22Rv1 (cell line): ENCODE measurements at regions not wholly inside any gene's neighbourhood (a gene's known extent, or its start where the extent isn't known, plus 50 kb on each side); places are given as distances from the start of the nearest gene placed in this dataset.

Experiments
- ZFX ChIP-seq: fragments of 450-650 bp; IDR thresholded peaks from 2 replicates; pipeline ENCODE4 v1.6.1; 2017; ENCODE audit warnings: antibody characterized with exemption, borderline replicate concordance
- TF ChIP-seq, protein P1 (sequence below): fragments of 450-650 bp; IDR thresholded peaks from 2 replicates; pipeline ENCODE4 v1.5.1; 2017; ENCODE audit warnings: mild to moderate bottlenecking

DNA sequence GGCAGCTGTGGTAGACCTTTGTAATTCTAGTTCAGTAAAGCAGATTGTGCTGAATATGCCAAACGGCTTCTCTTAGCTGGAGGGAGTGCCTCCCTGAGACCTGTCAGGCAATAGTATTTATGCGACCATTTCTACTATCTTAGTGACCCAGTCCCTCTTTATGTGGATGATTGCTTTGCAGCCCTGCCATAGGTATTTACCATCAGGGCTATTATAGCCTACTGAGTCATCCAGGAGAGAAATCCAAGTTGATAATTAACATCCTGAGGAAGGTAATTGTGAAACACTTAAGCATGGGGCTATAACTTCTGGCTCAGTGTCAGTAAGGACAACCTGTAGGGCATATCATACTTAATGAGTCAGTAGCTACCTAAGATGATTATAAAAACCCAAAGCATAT, 103.9 kb upstream of the MAOA start:
- TF ChIP-seq, protein P1, sequence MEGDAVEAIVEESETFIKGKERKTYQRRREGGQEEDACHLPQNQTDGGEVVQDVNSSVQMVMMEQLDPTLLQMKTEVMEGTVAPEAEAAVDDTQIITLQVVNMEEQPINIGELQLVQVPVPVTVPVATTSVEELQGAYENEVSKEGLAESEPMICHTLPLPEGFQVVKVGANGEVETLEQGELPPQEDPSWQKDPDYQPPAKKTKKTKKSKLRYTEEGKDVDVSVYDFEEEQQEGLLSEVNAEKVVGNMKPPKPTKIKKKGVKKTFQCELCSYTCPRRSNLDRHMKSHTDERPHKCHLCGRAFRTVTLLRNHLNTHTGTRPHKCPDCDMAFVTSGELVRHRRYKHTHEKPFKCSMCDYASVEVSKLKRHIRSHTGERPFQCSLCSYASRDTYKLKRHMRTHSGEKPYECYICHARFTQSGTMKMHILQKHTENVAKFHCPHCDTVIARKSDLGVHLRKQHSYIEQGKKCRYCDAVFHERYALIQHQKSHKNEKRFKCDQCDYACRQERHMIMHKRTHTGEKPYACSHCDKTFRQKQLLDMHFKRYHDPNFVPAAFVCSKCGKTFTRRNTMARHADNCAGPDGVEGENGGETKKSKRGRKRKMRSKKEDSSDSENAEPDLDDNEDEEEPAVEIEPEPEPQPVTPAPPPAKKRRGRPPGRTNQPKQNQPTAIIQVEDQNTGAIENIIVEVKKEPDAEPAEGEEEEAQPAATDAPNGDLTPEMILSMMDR = no peak
- no peak for TF ChIP-seq ZFX
